ENCODE measurements at regions not wholly inside any gene's neighbourhood (a gene's known extent, or its start where the extent isn't known, plus 50 kb on each side); places are given as distances from the start of the nearest gene placed in this dataset.

- Histone ChIP-seq H3K4me1 (ENCODE audit: control insufficient read depth in 1 of 2, insufficient read depth in 2 of 2, low read depth in 1 of 2, low read length in 1 of 2) (no peaks in the 10 kb centered on the region), H3K36me3 (replicated peaks in 1 of 2; ENCODE audit: control insufficient read depth in 1 of 2, insufficient read depth in 2 of 2, low read length in 1 of 2) (no peaks in the 10 kb centered on the region), H4K20me1 (ENCODE audit: insufficient read depth) (no peaks in the 10 kb centered on the region), H3K4me3 (ENCODE audit: low read depth in 2 of 2, low read length in 1 of 2) (no peak overlapping the region), H3K9ac (no peak overlapping the region), H3K9me2 (0 out of 2 replicates have a peak, but pooled peaks cover 2% of the 10 kb centered on the region), H2AFZ (ENCODE audit: low read depth) (no peak overlapping the region), H3K9me3 (no peaks in the 10 kb centered on the region), H3K79me2 (ENCODE audit: insufficient read depth) (no peaks in the 10 kb centered on the region), H3K4me2 (no peak overlapping the region), H3F3A (replicated peaks; ENCODE audit: insufficient read depth) (no peaks in the 10 kb centered on the region), H3K27me3 (ENCODE audit: insufficient read depth) (no peaks in the 10 kb centered on the region), H3K27ac (ENCODE audit: low read depth in 2 of 2, low read length in 1 of 2) (no peak overlapping the region)
- TF ChIP-seq REST (IDR thresholded peaks at IDR 0.05; ENCODE audit: low read depth, low read length) (no peak), MXI1 (IDR thresholded peaks at IDR 0.05; ENCODE audit: low read depth, low read length) (no peak), USF1 (IDR thresholded peaks at IDR 0.05; ENCODE audit: borderline replicate concordance, low read depth) (no peak), RCOR1 (IDR thresholded peaks at IDR 0.05; ENCODE audit: low read length) (no peak), SIN3A (IDR thresholded peaks at IDR 0.05; ENCODE audit: borderline replicate concordance, low read depth, low read length) (no peak), EP300 (IDR thresholded peaks at IDR 0.05; ENCODE audit: borderline replicate concordance in 1 of 2, low read depth in 1 of 2, low read length in 1 of 2) (no peak)
- CTCF ChIA-PET, result no interaction called here
- no peak for DNase-seq
- 10% methylated on average over 6 of the region's 6 CpGs for WGBS (ENCODE audit: low lambda C conversion rate)
- POLR2A ChIA-PET, result no interaction called here
Observed at GRCh38 chr3:140816372-140817195, 125.1 kb upstream of the SLC25A36 start.

- CTCF ChIA-PET, result no interaction called here
- H3K79me2 ChIP-seq (ENCODE audit: insufficient read depth), result no peaks in the 10 kb centered on the region
- no peaks in the 10 kb centered on the region for H3K36me3 ChIP-seq (replicated peaks in 1 of 2; ENCODE audit: control insufficient read depth in 1 of 2, insufficient read depth in 2 of 2, low read length in 1 of 2)
- no peaks in the 10 kb centered on the region for H3F3A ChIP-seq (replicated peaks; ENCODE audit: insufficient read depth)
- H3K4me1 ChIP-seq (ENCODE audit: control insufficient read depth in 1 of 2, insufficient read depth in 2 of 2, low read depth in 1 of 2, low read length in 1 of 2), result no peaks in the 10 kb centered on the region
- WGBS (ENCODE audit: low lambda C conversion rate), result 17% methylated on average over 2 of the region's 2 CpGs
- DNase-seq, result no peak
- no peaks in the 10 kb centered on the region for H3K9me3 ChIP-seq
- no peaks in the 10 kb centered on the region for H3K9me2 ChIP-seq
- POLR2A ChIA-PET, result no interaction called here
- H4K20me1 ChIP-seq (ENCODE audit: insufficient read depth), result no peaks in the 10 kb centered on the region
- H3K27ac ChIP-seq (ENCODE audit: low read depth in 2 of 2, low read length in 1 of 2), result no peak overlapping the region
- H2AFZ ChIP-seq (ENCODE audit: low read depth), result no peak overlapping the region
- H3K9ac ChIP-seq, result no peak overlapping the region
- no peak overlapping the region for H3K4me3 ChIP-seq (ENCODE audit: low read depth in 2 of 2, low read length in 1 of 2)
- H3K27me3 ChIP-seq (ENCODE audit: insufficient read depth), result no peaks in the 10 kb centered on the region
- H3K4me2 ChIP-seq, result no peak overlapping the region
- TF ChIP-seq EP300 (IDR thresholded peaks at IDR 0.05; ENCODE audit: borderline replicate concordance in 1 of 2, low read depth in 1 of 2, low read length in 1 of 2), result no peak
- TF ChIP-seq PBX3 (IDR thresholded peaks at IDR 0.05), result no peak
- TF ChIP-seq RFX5 (IDR thresholded peaks at IDR 0.05; ENCODE audit: low read length), result no peak
- TF ChIP-seq RAD21 (IDR thresholded peaks at IDR 0.05; ENCODE audit: low read length), result no peak
- no peak for TF ChIP-seq NRF1 (IDR thresholded peaks at IDR 0.05; ENCODE audit: low read depth, low read length)
- no peak for TF ChIP-seq SMC3 (IDR thresholded peaks at IDR 0.05; ENCODE audit: low read depth, low read length)
- no peak for TF ChIP-seq GATA2 (CRISPR knock-in tag; IDR thresholded peaks at IDR 0.05)
- no peak for TF ChIP-seq JUND (IDR thresholded peaks at IDR 0.05)
- no peak for TF ChIP-seq YY1 (IDR thresholded peaks at IDR 0.05; ENCODE audit: low read depth)
- TF ChIP-seq TAF1 (IDR thresholded peaks at IDR 0.05; ENCODE audit: borderline replicate concordance, low read depth, low read length), result no peak
- TF ChIP-seq CHD2 (IDR thresholded peaks at IDR 0.05; ENCODE audit: low read length, partially characterized antibody), result no peak
- TF ChIP-seq POLR2AphosphoS5 (IDR thresholded peaks at IDR 0.05; ENCODE audit: low read depth, low read length), result no peak
- no peak for TF ChIP-seq TCF12 (IDR thresholded peaks at IDR 0.05)
- TF ChIP-seq, protein P1, sequence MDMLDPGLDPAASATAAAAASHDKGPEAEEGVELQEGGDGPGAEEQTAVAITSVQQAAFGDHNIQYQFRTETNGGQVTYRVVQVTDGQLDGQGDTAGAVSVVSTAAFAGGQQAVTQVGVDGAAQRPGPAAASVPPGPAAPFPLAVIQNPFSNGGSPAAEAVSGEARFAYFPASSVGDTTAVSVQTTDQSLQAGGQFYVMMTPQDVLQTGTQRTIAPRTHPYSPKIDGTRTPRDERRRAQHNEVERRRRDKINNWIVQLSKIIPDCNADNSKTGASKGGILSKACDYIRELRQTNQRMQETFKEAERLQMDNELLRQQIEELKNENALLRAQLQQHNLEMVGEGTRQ (IDR thresholded peaks at IDR 0.05; ENCODE audit: borderline replicate concordance, low read depth, low read length), result no peak
- TF ChIP-seq GABPA (IDR thresholded peaks at IDR 0.05; ENCODE audit: low read depth), result no peak
- TF ChIP-seq RCOR1 (IDR thresholded peaks at IDR 0.05; ENCODE audit: low read length), result no peak
Observed at GRCh38 chr3:140821493-140821892, 120.1 kb upstream of the SLC25A36 start.
